Liver (tissue), 3 donors: ENCODE measurements at regions not wholly inside any gene's neighbourhood (a gene's known extent, or its start where the extent isn't known, plus 50 kb on each side); places are given as distances from the start of the nearest gene placed in this dataset.

Experiments used
- EGR1 ChIP-seq, 2 donors: IDR thresholded peaks; 2 replicates each; pipeline ENCODE4 v1.6.1; 2016 to 2018; ENCODE audit warnings: antibody characterized with exemption in 2 of 2, low read depth in 2 of 2
- FOXA1 ChIP-seq: IDR thresholded peaks from 2 replicates; pipeline ENCODE4 v1.6.1; 2016; ENCODE audit warnings: antibody characterized with exemption
- GABPA ChIP-seq, 2 donors: IDR thresholded peaks in 1 of 2; conservative IDR thresholded peaks in 1 of 2; 2 replicates each; pipeline ENCODE4 v1.6.1; 2016; ENCODE audit warnings: antibody characterized with exemption in 2 of 2, mild to moderate bottlenecking in 1 of 2, moderate library complexity in 1 of 2
- JUND ChIP-seq, 2 donors: IDR thresholded peaks; 2 replicates each; pipeline ENCODE4 v1.6.1; 2016; ENCODE audit warnings: antibody characterized with exemption in 2 of 2
- NR2F2 ChIP-seq: IDR thresholded peaks from 2 replicates; pipeline ENCODE4 v1.6.1; 2016; ENCODE audit warnings: antibody characterized with exemption
- RAD21 ChIP-seq, 2 donors: IDR thresholded peaks; 2 replicates each; pipeline ENCODE4 v1.6.1; 2016; ENCODE audit warnings: antibody characterized with exemption in 2 of 2, mild to moderate bottlenecking in 2 of 2
- RXRA ChIP-seq, 2 donors: IDR thresholded peaks; 2 replicates each; pipeline ENCODE4 v1.6.1; 2017 to 2018; ENCODE audit warnings: antibody characterized with exemption in 2 of 2, mild to moderate bottlenecking in 1 of 2
- SP1 ChIP-seq: IDR thresholded peaks from 2 replicates; pipeline ENCODE4 v1.6.1; 2018; ENCODE audit warnings: antibody characterized with exemption, mild to moderate bottlenecking
- TAF1 ChIP-seq: conservative IDR thresholded peaks from 2 replicates; pipeline ENCODE4 v1.6.1; 2016; ENCODE audit warnings: antibody characterized with exemption, mild to moderate bottlenecking
- YY1 ChIP-seq: IDR thresholded peaks from 2 replicates; pipeline ENCODE4 v1.6.1; 2016; ENCODE audit warnings: antibody characterized with exemption, mild to moderate bottlenecking
- TF ChIP-seq, protein P1 (sequence below): fragments of 150-350 bp; IDR thresholded peaks from 2 replicates; pipeline ENCODE4 v1.5.1; 2017; ENCODE audit warnings: improper control_type of control experiment, low read depth, low read length; ENCODE audit not compliant: missing input control
- TF ChIP-seq, protein P2 (sequence below): IDR thresholded peaks from 2 replicates; pipeline ENCODE4 v1.6.1; 2016; ENCODE audit warnings: antibody characterized with exemption
- TF ChIP-seq, protein P3 (sequence below): IDR thresholded peaks from 2 replicates; pipeline ENCODE4 v1.6.1; 2016; ENCODE audit warnings: antibody characterized with exemption, mild to moderate bottlenecking
- TF ChIP-seq, protein P4 (sequence below): IDR thresholded peaks from 2 replicates; pipeline ENCODE4 v1.6.1; 2016; ENCODE audit warnings: antibody characterized with exemption
- donor health status: healthy.
- donor health status: healthy.

DNA sequence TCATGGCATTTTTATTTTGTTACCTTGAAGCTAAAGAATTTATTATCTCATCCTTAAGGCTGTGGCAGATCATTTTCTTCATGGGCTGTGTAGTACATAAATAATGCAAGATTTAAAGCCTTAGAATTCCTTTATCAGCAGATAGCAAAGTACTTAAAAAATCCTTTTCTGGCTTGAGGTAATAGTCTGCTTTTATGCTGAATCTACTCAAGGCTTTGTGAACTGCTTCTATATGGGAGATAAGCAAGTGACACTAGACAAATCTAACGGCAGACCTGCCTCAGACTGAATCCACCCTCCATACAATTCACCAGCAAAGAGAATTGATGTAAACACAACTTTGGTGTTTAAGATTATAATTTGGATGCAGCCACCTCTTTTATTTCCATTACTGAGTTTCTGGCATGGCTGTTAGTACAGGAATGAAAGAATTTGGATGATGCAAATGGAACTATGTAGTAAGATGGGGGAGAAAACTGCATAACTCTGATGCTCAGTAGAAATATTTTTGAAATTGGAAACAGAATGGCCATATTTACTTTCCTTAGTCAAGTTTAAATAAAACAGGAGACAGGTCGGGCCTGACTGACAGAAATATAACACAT, 1121.5 kb downstream of the NAALADL2 start:
- TF ChIP-seq, protein P1, sequence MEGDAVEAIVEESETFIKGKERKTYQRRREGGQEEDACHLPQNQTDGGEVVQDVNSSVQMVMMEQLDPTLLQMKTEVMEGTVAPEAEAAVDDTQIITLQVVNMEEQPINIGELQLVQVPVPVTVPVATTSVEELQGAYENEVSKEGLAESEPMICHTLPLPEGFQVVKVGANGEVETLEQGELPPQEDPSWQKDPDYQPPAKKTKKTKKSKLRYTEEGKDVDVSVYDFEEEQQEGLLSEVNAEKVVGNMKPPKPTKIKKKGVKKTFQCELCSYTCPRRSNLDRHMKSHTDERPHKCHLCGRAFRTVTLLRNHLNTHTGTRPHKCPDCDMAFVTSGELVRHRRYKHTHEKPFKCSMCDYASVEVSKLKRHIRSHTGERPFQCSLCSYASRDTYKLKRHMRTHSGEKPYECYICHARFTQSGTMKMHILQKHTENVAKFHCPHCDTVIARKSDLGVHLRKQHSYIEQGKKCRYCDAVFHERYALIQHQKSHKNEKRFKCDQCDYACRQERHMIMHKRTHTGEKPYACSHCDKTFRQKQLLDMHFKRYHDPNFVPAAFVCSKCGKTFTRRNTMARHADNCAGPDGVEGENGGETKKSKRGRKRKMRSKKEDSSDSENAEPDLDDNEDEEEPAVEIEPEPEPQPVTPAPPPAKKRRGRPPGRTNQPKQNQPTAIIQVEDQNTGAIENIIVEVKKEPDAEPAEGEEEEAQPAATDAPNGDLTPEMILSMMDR = no peak
- TF ChIP-seq, protein P2, sequence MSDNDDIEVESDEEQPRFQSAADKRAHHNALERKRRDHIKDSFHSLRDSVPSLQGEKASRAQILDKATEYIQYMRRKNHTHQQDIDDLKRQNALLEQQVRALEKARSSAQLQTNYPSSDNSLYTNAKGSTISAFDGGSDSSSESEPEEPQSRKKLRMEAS = no peak
- TF ChIP-seq GABPA (IDR thresholded peaks at IDR 0.05 in 1 of 2, conservative IDR thresholded peaks at IDR 0.05 in 1 of 2) = no peak
- TF ChIP-seq JUND (IDR thresholded peaks at IDR 0.05) = no peak
- no peak for TF ChIP-seq RAD21 (IDR thresholded peaks at IDR 0.05)
- no peak for TF ChIP-seq RXRA (IDR thresholded peaks at IDR 0.05)
- TF ChIP-seq TAF1 = no peak
- TF ChIP-seq EGR1 (IDR thresholded peaks at IDR 0.05; ENCODE audit: low read depth in 2 of 2) = no peak
- no peak for TF ChIP-seq NR2F2
- TF ChIP-seq YY1 = no peak
- no peak for TF ChIP-seq FOXA1
- TF ChIP-seq, protein P3, sequence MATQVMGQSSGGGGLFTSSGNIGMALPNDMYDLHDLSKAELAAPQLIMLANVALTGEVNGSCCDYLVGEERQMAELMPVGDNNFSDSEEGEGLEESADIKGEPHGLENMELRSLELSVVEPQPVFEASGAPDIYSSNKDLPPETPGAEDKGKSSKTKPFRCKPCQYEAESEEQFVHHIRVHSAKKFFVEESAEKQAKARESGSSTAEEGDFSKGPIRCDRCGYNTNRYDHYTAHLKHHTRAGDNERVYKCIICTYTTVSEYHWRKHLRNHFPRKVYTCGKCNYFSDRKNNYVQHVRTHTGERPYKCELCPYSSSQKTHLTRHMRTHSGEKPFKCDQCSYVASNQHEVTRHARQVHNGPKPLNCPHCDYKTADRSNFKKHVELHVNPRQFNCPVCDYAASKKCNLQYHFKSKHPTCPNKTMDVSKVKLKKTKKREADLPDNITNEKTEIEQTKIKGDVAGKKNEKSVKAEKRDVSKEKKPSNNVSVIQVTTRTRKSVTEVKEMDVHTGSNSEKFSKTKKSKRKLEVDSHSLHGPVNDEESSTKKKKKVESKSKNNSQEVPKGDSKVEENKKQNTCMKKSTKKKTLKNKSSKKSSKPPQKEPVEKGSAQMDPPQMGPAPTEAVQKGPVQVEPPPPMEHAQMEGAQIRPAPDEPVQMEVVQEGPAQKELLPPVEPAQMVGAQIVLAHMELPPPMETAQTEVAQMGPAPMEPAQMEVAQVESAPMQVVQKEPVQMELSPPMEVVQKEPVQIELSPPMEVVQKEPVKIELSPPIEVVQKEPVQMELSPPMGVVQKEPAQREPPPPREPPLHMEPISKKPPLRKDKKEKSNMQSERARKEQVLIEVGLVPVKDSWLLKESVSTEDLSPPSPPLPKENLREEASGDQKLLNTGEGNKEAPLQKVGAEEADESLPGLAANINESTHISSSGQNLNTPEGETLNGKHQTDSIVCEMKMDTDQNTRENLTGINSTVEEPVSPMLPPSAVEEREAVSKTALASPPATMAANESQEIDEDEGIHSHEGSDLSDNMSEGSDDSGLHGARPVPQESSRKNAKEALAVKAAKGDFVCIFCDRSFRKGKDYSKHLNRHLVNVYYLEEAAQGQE = no peak
- no peak for TF ChIP-seq SP1
- TF ChIP-seq, protein P4, sequence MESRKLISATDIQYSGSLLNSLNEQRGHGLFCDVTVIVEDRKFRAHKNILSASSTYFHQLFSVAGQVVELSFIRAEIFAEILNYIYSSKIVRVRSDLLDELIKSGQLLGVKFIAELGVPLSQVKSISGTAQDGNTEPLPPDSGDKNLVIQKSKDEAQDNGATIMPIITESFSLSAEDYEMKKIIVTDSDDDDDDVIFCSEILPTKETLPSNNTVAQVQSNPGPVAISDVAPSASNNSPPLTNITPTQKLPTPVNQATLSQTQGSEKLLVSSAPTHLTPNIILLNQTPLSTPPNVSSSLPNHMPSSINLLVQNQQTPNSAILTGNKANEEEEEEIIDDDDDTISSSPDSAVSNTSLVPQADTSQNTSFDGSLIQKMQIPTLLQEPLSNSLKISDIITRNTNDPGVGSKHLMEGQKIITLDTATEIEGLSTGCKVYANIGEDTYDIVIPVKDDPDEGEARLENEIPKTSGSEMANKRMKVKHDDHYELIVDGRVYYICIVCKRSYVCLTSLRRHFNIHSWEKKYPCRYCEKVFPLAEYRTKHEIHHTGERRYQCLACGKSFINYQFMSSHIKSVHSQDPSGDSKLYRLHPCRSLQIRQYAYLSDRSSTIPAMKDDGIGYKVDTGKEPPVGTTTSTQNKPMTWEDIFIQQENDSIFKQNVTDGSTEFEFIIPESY = no peak
